NCI-H1694 treated with DMSO at 0.1 percent for 48 hours (cell line): ENCODE measurements at regions not wholly inside any gene's neighbourhood (a gene's known extent, or its start where the extent isn't known, plus 50 kb on each side); places are given as distances from the start of the nearest gene placed in this dataset.

Source experiments
- DNase-seq: peaks from one replicate; lab custom pipeline; 2025; lab: John Stamatoyannopoulos, UW

DNA sequence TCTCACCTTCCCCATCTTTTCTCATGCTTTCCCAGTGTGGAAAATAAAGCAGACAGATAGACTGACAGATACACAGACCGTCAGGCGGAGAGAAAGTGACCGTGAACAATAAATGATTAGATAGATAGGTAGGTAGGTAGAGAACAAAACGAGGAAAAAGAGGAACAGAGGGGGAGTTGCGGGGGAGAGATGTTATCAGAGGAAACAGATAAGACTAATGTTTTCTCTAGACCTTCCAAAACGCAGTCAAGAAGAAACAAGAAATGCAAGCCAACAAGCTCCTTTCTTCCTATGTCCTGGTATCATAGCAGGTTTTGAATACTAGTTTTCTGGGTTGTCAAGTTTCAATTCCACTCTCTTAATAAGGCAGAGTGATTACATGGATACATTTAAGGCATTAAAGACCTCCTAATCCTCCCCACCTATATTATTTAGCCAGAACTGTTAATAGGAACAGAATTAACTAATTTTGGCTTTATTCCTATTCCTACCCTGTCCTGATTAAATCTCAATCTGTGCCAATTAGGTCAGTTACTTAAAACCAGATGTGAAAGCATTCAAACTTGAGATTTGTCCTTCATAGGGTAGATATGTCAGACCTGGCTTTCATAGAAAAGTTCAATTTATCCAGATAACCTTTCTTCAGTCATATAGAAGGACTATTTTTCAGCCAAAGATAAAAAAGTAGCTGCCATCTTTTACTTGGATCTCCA is 89.0 kb upstream of the PTPRR start:
- DNase-seq = no peak

DNA sequence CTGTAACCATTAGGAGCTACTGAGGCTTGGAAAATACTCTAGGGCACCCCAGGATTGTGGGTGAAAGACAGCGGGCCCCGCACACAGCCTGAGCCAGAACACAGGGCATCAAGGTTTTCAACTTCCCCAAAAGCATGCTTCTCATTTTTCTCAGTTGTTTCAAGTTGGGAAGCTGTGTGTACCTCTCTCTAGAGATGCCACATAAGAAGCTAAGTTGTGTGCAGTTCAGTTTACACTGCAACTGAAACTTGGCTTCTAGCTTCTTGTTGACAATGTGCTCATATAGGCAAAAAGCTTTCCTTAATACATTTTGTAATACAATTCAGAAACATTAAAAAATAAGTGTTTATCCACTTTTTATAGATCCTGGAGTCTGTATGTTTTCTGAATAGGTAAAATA is 88.1 kb upstream of the PTPRR start:
- no peak for DNase-seq

DNA sequence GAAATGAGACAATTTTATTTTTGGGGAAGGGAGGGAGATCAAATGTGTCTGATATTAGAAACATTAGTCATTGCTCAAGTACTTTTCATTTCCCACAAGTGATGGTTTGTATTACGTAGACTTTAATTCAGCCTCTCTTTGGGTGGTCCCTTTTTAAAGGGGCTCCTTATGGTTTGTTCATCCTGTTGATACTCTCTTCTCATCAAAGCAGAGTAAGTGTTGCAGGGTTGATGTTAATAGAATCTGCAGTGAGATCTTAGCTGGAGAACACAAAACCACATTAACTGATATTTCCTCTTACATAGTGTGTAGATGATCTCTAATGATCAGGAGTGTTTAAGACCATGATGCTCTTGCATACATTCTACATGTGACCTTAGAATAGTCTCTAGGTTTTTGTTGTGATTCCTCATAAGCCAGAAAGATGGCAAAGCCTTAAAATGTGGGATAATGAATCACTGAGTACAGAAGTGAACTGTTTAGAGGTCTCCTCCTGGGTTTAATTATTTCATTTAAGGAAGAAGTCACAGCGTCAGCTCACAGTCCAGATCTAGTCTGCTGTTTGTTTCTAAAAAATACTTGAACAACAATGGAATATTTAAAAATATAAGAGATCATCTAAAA is 87.4 kb upstream of the PTPRR start:
- DNase-seq = no peak

DNA sequence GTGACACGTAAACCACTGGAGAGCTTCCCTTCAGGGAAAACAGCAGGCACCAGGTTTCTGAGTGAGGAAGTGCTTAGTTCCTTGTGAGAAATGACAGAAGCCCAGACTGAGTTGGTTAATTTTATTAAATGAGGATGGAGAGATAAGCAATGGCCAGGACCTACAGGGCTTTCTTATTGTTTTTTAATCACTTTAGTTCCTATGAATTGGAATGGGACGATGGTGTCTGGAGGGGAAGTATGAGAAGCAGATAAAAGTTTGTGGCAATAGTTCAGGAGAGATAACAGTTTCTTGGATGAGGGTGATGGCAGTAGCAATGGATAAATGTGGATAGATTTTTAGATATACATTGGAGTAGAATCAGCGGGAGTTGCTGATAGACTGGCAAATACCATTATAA is 86.5 kb upstream of the PTPRR start:
- DNase-seq = no peak

DNA sequence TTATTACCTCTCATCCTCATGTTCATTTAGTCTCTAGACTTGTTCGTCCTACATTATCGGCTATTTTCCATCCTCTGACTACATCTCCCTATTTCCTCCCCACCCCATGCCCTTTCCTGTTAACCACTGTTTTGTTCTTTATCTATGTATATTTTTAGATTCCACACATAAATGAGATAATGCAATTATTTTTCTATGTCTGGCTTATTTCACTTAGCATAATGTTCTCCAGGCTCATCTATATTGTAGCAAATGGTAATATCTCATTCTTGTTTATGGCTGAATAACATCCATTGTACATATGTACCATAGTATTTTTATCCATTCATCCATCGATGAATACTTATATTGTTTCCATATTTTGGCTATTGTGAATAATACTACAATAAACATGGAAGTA is 84.6 kb upstream of the PTPRR start:
- no peak for DNase-seq

DNA sequence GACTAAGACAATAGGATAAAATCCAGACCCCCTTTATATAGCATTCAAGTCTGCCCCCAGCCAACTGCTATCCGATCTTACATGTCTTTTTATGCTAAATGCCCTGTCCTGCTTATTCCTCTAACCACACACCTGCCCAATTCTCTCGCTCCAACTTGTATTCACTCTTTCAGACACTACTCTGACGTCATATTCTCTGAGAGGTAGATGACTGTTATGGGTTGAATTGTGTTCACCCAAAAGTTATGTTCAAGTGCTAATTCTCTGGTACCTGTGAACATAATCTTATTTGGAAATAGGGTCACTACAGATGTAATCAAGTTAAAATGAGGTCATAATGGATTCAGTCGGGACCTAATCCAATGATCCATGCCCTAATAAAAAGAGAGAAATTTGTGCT is 84.0 kb upstream of the PTPRR start:
- no peak for DNase-seq

DNA sequence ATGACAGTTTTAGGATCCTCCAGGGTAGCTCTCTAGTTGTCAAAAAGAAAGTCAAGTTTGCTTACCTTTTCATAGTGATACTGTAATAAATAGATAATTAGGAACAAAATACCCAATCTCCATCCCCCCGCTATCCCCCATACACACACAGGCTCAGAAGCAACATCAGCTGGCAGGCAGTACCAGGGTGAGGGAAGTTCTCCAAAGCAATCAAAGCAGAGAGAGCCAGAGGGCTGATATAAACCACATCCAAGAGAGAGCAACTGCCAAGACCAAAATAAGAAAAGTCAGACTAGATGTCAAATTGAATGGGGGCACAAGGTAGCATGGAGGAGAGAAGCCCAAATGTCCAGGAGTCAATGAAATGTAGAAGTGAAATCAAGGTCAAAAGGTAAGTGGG is 80.2 kb upstream of the PTPRR start:
- DNase-seq = no peak

DNA sequence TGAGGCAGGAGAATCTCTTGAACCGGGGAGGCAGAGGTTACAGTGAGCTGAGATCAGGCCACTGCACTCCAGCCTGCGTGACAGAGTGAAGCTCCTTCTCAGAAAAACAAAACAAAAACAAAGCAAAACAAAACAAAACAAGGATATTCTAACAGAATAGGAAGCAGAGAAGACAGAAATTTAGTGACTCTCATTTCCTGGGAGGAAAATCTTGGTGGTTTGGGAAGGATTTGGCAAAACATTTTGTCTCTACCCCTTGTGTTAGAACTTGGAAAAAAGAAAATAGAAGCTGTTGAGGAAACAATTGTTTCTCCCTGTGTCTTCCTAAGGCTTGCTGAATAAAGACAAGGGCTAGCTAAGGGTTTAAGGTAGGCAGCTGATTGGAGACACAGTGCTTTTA is 79.7 kb upstream of the PTPRR start:
- DNase-seq = no peak

DNA sequence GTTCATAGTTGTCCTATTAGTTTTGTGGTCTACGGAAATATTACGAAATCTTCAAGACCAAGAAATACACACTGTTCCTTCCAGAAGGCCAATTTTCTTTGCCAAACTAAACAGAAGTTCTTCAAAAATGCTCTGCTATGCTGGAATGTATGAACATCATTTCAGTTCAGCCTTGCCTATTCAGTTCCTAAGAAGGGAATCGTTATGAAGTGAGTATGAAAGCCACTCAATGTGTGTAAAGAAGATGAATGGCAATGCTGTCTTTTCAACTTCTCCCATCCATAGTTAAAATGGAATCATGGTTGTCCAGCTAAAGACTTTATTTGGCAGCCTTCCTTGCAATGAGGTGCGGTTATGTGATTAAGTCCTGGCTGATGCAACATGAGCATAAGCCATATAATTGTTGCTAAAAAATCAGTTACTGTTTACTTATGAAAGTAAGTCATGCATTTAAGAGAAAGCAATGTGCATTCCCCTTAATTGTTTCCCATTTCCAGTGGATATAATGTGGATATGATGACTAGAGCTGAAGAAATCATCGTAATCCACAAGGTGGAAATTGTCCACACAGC is 73.8 kb upstream of the PTPRR start:
- DNase-seq = no peak

DNA sequence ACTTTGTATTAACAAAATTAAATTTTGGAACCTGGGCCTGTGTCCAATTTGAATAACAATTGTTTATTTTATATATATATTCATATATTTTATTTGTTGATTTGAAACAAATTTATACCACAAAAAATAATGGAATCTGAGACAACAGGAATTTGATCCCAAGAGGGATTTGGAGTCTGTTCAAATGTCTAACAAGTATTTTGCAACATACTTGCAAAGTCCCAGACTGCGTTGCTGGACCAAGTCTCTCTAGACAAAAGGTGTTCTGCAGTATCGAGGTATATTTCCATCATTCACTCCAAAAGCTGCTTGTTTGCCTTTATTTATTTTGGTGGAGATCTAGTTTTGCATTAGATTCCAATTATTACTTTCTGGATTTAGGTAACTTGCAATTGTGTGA is 68.7 kb upstream of the PTPRR start:
- DNase-seq = no peak

DNA sequence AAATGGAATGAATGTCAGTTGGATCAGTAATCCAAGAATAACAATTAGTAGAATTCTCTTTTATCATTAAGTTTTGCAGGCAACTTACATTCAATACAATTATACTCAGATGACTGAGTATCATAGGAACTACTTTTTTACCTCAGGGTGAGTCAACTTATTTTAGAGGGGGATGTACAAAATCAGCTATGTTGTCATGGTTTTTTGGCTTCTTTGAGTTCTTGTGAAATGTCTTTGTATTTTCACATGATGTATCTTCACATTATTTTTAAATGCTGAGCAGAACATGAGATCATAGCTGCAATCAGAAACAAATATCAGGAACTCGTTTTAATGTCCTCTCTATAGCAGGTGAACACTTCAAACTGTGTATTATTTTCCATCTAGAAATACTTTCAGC is 65.3 kb upstream of the PTPRR start:
- no peak for DNase-seq

DNA sequence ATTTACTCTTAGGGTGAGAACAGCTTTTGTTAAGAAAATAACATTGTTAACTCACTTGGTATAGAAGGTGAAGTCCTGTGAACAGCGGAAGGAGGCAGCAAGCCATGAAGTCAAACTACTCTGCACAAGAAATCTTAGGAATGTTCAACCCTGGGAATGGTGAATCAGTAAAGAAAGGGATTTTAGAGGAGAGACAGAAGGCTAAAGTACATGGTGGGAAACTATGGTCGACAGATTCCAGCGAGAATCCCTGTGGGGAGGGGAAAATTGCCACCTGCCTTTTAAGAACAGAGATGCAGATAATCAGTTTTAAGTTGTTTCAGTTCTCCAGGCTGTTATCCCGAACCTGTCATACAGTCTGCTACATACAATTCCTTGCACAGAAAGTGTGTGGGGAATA is 63.2 kb upstream of the PTPRR start:
- DNase-seq = no peak

DNA sequence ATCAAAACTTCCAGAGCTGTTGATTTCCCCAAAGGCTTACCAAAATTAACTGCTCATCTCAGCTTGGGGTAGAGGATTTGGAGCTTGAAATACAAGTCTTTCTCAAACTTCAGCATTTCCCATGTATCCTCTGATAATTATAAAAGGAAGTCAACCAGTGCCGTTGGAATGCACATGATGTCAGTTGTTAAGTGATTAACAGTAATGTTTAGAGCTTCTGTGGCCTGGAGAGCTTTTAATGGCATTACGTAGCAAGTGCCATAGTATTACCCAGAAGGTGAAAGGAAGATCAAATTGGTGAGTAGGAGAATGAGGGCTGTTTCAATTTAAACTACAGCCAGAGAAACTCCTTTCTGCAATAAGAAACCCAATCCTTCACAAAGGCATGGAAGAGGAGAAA is 62.5 kb upstream of the PTPRR start:
- no peak for DNase-seq

DNA sequence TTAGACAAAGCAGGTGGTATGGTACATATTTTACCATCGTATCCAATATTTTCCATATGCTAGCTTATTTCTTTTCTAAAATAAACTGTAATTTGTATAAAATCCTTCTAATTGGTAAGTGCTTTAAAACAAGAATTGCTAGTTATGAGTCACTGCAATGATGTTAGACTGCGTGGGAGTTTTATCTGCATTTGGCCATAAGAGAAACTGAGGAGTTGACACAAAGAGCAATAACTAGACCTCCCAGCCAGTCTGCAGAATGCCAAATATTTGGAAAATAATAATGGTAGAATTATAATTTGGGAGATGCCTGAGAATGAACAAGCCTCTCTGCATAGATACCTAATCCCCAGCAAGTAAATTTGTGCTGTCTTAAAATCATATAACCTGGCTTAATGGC is 61.7 kb upstream of the PTPRR start:
- no peak for DNase-seq

DNA sequence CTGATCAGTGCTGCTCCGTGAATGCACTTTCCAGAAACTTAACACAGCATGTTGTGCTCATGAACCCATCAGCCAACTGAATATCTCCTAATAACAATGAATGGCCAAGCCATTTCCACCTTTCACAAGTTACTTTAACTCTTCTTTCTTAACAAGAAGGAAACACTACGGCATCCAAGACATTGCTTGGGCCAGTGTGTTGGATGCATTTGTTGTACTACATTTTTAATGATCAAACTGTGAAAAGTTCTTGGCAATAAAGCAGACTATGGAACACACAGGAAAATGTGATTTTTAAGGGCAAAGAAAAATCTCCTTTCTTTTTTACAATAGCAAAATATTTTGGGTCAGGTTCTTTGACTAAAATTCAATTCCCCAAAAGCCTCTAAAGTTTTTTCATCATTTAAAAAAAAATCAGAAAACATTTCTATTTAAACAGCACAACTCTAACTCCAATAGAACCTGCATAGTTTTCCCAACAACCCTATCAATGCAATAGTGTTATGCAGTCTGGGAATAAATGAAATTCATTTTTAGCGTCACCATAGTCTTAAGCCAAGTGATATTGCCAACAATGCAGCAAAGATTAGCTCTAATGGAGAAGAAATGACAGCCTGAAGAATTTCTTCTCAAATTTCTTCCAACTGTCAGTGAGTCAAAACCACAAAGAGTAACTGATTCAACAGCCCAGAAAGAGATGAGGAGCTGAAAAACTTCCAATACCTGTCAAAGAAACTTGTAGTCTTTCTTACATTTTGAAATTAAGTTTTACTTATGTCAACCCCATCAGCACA is 50.7 kb upstream of the PTPRR start:
- no peak for DNase-seq
